OCI-LY7 (cell line): ENCODE measurements at regions not wholly inside any gene's neighbourhood (a gene's known extent, or its start where the extent isn't known, plus 50 kb on each side); places are given as distances from the start of the nearest gene placed in this dataset.
"Not testable (repeated sequence)": the region's sequence is repeated elsewhere in the genome, so short reads cannot be mapped to it uniquely, and the experiment has no call there.

Experiments used
- BruUV-seq: library from RNA; stranded (reverse); fragments of 400-500 nt; replicated peaks from 2 replicates; lab custom pipeline; 2021; lab: Mats Ljungman, UMichigan
- CTCF ChIA-PET: fragments of 300-600 bp; sonication (Branson Sonifier 250); formaldehyde crosslinking; loops from one replicate; lab custom pipeline; 2022; ENCODE audit warnings: antibody characterized with exemption; ENCODE audit not compliant: unreplicated experiment; lab: Charles Lee
- POLR2A ChIA-PET: fragments of 300-600 bp; sonication (Branson Sonifier 250); formaldehyde crosslinking; loops from one replicate; lab custom pipeline; 2022; ENCODE audit warnings: antibody characterized with exemption; lab: Charles Lee
- DNase-seq: peaks from one replicate; pipeline ENCODE4 v3.0.0-alpha.2; 2015; ENCODE audit warnings: low spot score
- H2AFZ ChIP-seq: fragments of 200-600 bp; sonication (generic), shearing (Covaris generic); 2 replicates; pipeline ENCODE4 v1.6.1; 2014; ENCODE audit warnings: mild to moderate bottlenecking, antibody characterized with exemption, low read length, moderate library complexity
- H3K27ac ChIP-seq: fragments of 200-600 bp; sonication (generic); 2 replicates; pipeline ENCODE4 v1.5.1; 2014; ENCODE audit warnings: mixed run types, low read depth, mild to moderate bottlenecking, moderate library complexity, low read length, inconsistent platforms; ENCODE audit not compliant: poor library complexity, severe bottlenecking
- H3K36me3 ChIP-seq: fragments of 200-600 bp; sonication (generic); 2 replicates; pipeline ENCODE4 v1.6.1; 2014; ENCODE audit warnings: mild to moderate bottlenecking, antibody characterized with exemption, low read length, moderate library complexity, mixed read lengths; ENCODE audit not compliant: insufficient read depth
- H3K4me1 ChIP-seq: fragments of 200-600 bp; sonication (generic); 2 replicates; pipeline ENCODE4 v1.5.1; 2014; ENCODE audit warnings: mild to moderate bottlenecking, low read length; ENCODE audit not compliant: insufficient read depth, poor library complexity, severe bottlenecking
- H3K4me2 ChIP-seq: fragments of 200-600 bp; sonication (generic); 2 replicates; pipeline ENCODE4 v1.6.1; 2014; ENCODE audit warnings: mild to moderate bottlenecking, low read length
- H3K4me3 ChIP-seq: fragments of 200-600 bp; sonication (generic); 2 replicates; pipeline ENCODE4 v1.5.1; 2014; ENCODE audit warnings: mild to moderate bottlenecking, low read depth, low read length; ENCODE audit not compliant: poor library complexity, severe bottlenecking
- H3K79me2 ChIP-seq: fragments of 200-600 bp; sonication (generic); 2 replicates; pipeline ENCODE4 v1.6.1; 2016; ENCODE audit warnings: low read depth, mild to moderate bottlenecking, low read length, moderate library complexity, mixed read lengths; ENCODE audit not compliant: insufficient read depth
- H3K9me2 ChIP-seq: fragments of 200-600 bp; sonication (generic); 2 replicates; pipeline ENCODE4 v1.6.1; 2016; ENCODE audit warnings: mild to moderate bottlenecking, low read length, mixed read lengths; ENCODE audit not compliant: insufficient read depth
- H3K9me3 ChIP-seq: fragments of 200-600 bp; sonication (generic); 2 replicates; pipeline ENCODE4 v1.6.1; 2014; ENCODE audit warnings: mild to moderate bottlenecking, mixed run types, low read length, mixed read lengths
- H4K20me1 ChIP-seq: fragments of 200-600 bp; sonication (generic); 2 replicates; pipeline ENCODE4 v1.6.1; 2014; ENCODE audit warnings: mild to moderate bottlenecking, antibody characterized with exemption, low read length, moderate library complexity, mixed read lengths; ENCODE audit not compliant: insufficient read depth
- CTCF ChIP-seq: fragments of 200-600 bp; sonication (generic); conservative IDR thresholded peaks from 2 replicates; pipeline ENCODE4 v1.5.1; 2014; ENCODE audit warnings: mild to moderate bottlenecking, antibody characterized with exemption, low read length, moderate library complexity, mixed read lengths
- EZH2phosphoT487 ChIP-seq: fragments of 200-600 bp; sonication (generic); IDR thresholded peaks from 2 replicates; pipeline ENCODE4 v1.6.1; 2018; ENCODE audit warnings: low read depth, borderline replicate concordance, mild to moderate bottlenecking, mixed run types, antibody characterized with exemption, low read length, moderate library complexity, mixed read lengths
- intact Hi-C: fragments of 100-400 bp; cut with micrococcal nuclease; formaldehyde crosslinking; loops from one replicate; pipeline ENCODE4 v1.10.0; 2022; ENCODE audit not compliant: unreplicated experiment

- no peak for TF ChIP-seq EZH2phosphoT487
- no peak for TF ChIP-seq CTCF
- H2AFZ ChIP-seq: no peak overlapping the region
- H3K9me2 ChIP-seq: no peaks in the 10 kb centered on the region
- BruUV-seq: no TSS peak
- no peaks in the 10 kb centered on the region for H4K20me1 ChIP-seq
- no peak overlapping the region for H3K27ac ChIP-seq
- POLR2A ChIA-PET: no interaction called here
- H3K4me1 ChIP-seq: no peaks in the 10 kb centered on the region
- no peaks in the 10 kb centered on the region for H3K9me3 ChIP-seq
- H3K4me2 ChIP-seq: no peak overlapping the region
- H3K4me3 ChIP-seq: no peak overlapping the region
- H3K79me2 ChIP-seq: no peaks in the 10 kb centered on the region
- intact Hi-C loops: no loop called here
- DNase-seq: no peak
- CTCF ChIA-PET: no interaction called here
- H3K36me3 ChIP-seq: no peaks in the 10 kb centered on the region
Measured at GRCh38 chr2:125341353-125341752, 1314.6 kb upstream of the GYPC start.

- POLR2A ChIA-PET, BruUV-seq, H3K27ac ChIP-seq, H3K4me3 ChIP-seq, H3K9me3 ChIP-seq, H3K4me2 ChIP-seq, H2AFZ ChIP-seq, H3K9me2 ChIP-seq, DNase-seq, CTCF ChIA-PET, H3K4me1 ChIP-seq, H3K79me2 ChIP-seq, H4K20me1 ChIP-seq, intact Hi-C loops, H3K36me3 ChIP-seq: not testable (repeated sequence)
Measured at GRCh38 chr2:125353542-125353941, 1302.4 kb upstream of the GYPC start.

GRCh38 chr2:125364192-125364983, 1291.6 kb upstream of the GYPC start:
- no peaks in the 10 kb centered on the region for H3K79me2 ChIP-seq
- no TSS peak for BruUV-seq

More at GRCh38 chr2:125364192-125364983, 1291.6 kb upstream of the GYPC start:
- POLR2A ChIA-PET: no interaction called here
- H3K36me3 ChIP-seq: no peaks in the 10 kb centered on the region
- no peak overlapping the region for H3K27ac ChIP-seq
- H2AFZ ChIP-seq: no peak overlapping the region
- no peak overlapping the region for H3K4me2 ChIP-seq
- H3K9me3 ChIP-seq: no peaks in the 10 kb centered on the region; the same call in 1 of the 2 replicates
- no peaks in the 10 kb centered on the region for H3K4me1 ChIP-seq
- no peak for DNase-seq
- H4K20me1 ChIP-seq: no peaks in the 10 kb centered on the region
- no peaks in the 10 kb centered on the region for H3K9me2 ChIP-seq
- CTCF ChIA-PET: no interaction called here
- intact Hi-C loops: no loop called here
- H3K4me3 ChIP-seq: no peak overlapping the region
- no peak for TF ChIP-seq CTCF
- no peak for TF ChIP-seq EZH2phosphoT487
